ENCODE measurements at regions not wholly inside any gene's neighbourhood (a gene's known extent, or its start where the extent isn't known, plus 50 kb on each side); places are given as distances from the start of the nearest gene placed in this dataset.

- TF ChIP-seq ZNF281 (CRISPR knock-in tag; IDR thresholded peaks at IDR 0.05; ENCODE audit: borderline replicate concordance) (peak; percentile 100), ZNF766 (CRISPR knock-in tag; IDR thresholded peaks at IDR 0.05; ENCODE audit: borderline replicate concordance) (peak; percentile 87; the same call in 1 of the 2 replicates), NCOA5 (CRISPR knock-in tag; IDR thresholded peaks at IDR 0.05) (no peak), HNF1A (IDR thresholded peaks at IDR 0.05; ENCODE audit: low read depth) (peak; percentile 72), HNF1A (CRISPR knock-in tag; IDR thresholded peaks at IDR 0.05; ENCODE audit: borderline replicate concordance) (peak; percentile 97), PCBP2 (optimal IDR thresholded peaks at IDR 0.05; ENCODE audit: low read depth, low read length, poor library complexity, severe bottlenecking) (no peak), ZBTB37 (CRISPR knock-in tag; IDR thresholded peaks at IDR 0.05) (peak; percentile 94), ZBTB40 (IDR thresholded peaks at IDR 0.05) (no peak), ZBTB40 (CRISPR knock-in tag; IDR thresholded peaks at IDR 0.05) (peak; percentile 95)
Observed at GRCh38 chr16:85291302-85292148, 179.3 kb upstream of the CIBAR2 start (continued).
